NCI-H446 (cell line): ENCODE measurements at regions not wholly inside any gene's neighbourhood (a gene's known extent, or its start where the extent isn't known, plus 50 kb on each side); places are given as distances from the start of the nearest gene placed in this dataset.
A peak's percentile ranks its signal among the peaks of the same experiment; 100 is the strongest.

ENCODE experiments used
- DNase-seq, 2 experiments: peaks; one replicate each; lab custom pipeline; 2025; lab: John Stamatoyannopoulos, UW

DNA sequence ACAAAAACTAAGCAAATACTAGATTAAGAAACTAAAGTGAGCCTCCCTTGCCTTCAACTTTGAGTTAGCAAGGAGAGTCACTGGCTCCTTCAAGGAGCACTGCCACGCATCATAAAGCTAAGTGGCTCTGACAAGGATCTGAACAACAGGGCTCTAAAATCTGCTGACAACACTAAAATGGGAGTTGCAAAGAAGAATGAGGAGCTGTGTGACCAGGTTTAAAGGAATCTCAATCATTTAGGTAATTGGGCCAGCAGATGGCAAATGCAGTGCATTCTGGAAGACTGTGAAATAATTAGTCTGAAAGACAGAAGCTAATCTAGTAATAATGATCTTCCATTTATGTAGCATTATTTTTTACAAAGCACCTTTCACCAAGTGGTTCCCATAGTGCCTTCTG lies 297.0 kb upstream of the TAS2R1 start:
- no peak for DNase-seq

DNA sequence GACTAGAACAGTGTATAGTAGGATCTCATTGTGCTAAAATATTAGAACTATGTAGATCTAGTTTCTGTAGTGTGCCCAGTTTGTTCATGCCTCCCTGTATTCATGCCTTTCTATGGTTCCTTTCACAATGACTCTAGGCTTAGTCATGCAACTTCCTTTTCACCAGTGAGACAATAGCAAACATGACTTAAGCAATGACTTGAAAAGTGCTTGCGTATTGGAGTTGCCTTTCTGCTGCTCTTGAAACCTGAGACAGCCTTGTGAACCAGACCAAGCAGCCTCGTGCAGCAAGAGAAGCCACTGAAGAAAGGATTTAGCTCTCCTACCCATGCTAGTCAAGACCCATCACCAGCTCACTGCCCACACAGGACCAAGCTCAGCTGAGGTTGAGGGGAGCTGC lies 294.5 kb upstream of the TAS2R1 start:
- DNase-seq: no peak

DNA sequence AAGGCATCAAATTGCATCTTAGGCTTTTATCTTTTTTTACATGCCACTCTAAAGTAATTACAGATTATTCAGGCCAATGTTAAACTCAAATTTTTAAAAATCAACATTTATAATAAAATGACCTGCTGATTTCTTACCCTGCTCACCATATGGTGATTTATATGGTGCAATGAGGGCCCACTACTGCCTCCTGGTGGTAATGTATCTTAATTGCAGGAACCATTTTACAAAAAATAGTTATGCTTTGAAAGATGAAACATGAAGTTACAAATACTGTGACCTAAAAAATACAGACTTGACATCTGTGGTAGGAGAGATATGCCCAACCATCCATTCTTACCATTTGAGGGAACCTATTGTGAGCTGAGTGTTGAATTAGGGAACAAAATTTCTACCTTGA lies 292.6 kb upstream of the TAS2R1 start:
- DNase-seq: no peak

DNA sequence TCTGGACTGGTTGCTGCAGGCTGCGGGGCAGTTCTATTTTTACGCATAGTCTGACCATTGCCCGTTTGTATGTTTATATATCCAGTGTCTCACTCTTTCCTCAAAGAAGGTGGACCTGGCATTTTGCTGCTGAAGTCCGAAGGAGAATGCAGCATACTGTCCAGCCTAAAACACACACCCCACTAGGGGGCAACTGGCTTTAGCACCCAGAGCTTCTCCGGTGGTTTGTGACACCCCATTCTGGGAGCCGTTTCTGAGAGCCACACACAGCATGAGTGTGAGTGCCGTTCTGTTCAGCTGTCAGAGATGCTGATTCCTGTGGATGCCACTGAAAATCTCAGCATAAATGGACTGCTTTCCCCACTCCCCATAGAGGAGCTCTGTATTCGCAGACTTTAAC lies 290.5 kb upstream of the TAS2R1 start:
- DNase-seq: no peak

DNA sequence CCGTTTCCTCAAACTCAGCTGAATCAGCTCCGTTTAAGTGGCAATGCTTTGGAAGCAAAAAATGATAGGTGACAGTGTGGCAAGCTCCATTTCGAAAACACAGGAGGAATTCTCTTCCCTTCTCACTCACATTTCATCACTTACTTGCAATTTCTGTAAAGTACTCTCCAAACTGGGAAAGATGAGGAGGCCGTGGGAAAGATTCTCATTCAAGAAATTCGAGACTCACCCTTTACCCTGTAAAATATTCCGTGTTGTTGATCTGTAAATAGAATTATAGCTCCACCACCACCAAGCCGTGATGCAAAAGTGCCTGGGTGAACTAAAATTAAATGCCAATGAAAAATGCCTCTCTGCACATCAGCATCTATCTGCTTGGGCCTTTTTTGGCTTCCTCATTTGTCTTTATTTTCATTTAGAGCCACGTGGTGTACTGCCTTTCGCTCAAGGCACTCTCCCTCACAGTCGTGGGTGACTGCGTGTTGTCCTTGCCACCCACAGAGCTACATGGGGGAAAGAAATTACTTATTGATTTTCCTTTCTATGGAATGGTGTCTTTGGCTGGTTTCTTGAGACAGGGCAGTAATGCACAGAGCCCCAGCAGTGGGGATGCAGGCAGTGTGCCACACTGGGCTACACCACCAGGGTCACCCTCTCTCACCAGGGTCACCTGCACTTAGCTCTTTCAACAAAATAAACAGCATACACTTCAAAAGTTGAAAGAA lies 289.3 kb upstream of the TAS2R1 start:
- DNase-seq: no peak

GRCh38 chr5:9905661-9906060 lies 275.5 kb upstream of the TAS2R1 start:
- DNase-seq: no peak

GRCh38 chr5:9903801-9904200 lies 273.6 kb upstream of the TAS2R1 start:
- DNase-seq: peak in 1 of 2 experiments; percentile 82

DNA sequence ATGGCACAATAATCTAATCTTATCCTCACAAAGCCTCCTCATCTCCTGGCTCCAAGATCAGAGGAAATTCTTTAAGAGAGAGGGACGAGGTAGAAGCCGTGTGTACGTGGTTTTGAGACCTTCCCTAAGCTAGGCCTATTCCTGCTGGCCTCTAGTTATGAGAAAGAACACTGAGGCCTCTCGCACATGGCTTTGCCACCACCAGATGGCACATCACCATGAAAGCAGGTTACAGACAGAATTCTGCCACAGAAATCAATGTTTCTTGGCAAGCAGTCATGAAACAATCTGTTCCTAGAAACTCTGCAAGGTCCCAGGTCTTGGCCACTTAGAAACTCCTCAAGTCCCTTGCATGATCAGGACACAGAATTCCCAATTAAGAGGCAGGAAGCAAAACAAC lies 268.2 kb upstream of the TAS2R1 start:
- peak; percentile 46 to 69 for DNase-seq

DNA sequence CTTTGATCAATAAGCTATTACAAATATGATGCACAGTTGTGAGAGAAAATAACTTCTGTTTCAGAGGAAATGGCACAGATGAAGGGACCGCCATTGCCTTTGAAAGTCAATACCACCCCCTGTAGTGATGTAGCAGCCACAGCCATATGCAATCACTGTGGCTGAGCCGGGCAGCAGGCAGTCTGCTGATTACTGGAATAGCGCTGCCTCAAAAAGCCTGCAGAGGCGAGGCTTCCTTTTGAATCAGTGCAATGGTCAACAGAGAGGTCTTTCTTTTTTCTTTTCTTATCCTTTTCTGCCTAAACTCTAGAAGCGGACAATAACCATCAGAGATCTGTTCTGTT lies 265.1 kb upstream of the TAS2R1 start:
- DNase-seq: no peak

- DNase-seq: no peak
These were observed 264.6 kb upstream of the TAS2R1 start for GRCh38 chr5:9894571-9895301.

- DNase-seq: no peak
These were observed 262.5 kb upstream of the TAS2R1 start for GRCh38 chr5:9892696-9893095.

DNA sequence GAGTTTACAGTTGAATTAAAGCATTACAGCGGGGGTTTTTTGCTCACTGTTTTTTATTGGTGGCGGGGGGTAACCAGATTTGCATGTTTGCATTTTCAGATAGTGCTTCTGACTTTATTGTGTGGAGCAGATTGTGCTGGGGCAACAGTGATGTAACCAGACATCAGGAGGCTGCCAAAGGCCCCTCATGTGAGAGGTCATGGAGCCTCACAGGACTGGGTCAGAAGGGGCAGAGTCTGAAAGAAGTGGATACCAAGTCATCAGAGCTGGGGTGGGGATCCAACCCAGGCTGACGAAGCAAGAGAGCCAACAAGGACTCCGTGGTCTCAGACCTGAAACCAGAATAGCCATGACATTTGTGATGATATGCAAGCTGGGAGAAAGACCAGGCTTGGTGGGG lies 259.4 kb upstream of the TAS2R1 start:
- DNase-seq: no peak

- no peak for DNase-seq
These were observed 258.4 kb upstream of the TAS2R1 start for GRCh38 chr5:9888501-9888901.

DNA sequence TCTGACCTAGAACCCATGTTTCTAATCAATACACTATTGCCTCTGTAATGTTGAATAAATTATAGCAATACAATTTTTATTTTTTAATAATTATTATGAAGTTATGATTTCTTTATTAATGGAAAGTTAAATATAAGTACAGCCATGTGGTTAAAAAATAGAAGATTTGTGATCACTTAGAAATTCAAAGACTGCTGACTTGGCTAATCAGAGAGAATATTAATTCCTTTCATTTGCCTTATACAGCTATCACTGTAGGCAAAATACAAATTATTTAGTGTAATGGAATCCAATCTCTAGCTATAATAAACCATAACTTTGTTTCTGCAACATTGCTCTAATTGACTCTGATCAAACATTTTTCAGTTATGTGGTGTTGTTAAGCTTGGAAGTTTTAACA lies 255.0 kb upstream of the TAS2R1 start:
- DNase-seq: no peak

DNA sequence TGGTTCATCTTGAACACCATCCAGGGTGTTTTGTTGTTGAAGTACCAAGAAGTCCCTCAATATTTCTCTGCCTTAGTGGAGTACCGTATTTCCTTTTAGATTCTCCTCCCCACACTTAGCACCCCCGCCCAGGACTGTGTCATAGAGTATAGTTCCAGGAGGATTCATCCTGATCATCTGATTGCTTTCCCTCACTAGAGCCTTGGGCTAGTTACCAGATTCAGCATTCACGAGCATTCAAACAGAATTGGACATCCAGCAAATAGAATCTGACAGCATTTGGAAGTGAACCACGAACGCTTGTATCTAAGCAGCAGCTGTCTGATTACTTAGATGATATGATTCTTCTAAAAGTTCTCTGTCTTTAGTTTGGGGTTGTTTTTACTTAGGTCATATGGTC lies 248.1 kb upstream of the TAS2R1 start:
- DNase-seq: no peak

DNA sequence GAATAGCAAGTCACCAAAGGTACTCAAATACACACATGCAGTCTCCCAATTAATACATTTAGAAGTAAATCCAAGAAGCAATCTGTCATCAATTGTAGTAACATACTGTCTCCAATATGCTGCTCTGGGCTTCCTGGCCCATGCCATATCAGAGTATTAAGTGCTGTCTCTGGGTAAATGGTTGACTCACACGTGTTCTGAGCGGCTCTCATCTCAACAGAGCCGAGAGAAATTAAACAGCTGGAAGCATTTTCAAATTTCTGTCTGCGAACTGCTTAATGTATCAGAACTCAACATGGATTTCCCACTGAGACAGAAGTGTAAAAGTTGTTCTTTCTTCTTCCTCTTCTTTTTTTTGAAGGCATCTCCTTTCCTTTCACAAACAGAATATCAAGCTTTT lies 247.3 kb upstream of the TAS2R1 start:
- no peak for DNase-seq

GRCh38 chr5:9876451-9876850 lies 246.3 kb upstream of the TAS2R1 start:
- DNase-seq: no peak

DNA sequence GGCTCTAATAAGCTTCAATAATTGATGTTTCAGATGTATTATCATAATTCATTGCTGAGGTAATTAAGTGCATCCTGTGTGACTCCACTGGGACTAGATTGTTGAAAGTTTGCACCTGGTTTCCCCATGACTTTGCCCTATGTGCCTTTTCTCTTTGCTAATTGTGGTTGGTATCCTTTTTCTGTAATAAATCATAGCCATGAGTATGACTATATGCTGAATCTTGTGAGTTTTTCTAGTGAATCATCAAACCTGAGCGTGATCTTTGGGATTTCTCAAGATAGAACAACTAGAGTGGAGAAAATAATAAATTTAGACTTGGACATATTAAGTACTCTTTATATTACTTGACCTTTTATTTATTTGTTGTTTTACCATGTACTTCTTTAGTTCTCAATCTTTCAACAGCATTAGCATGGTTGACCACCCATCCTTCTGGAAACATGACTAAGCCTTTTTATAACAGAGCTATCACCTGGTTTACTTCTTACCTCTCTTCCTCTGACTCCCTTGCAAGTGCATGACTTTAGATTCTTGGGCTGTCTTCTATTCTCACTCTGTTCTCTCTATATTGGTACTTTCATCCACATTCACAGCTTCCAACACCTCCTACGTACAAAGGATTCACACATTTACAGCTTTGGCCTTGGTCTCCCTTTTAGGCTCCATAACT lies 239.6 kb upstream of the TAS2R1 start:
- DNase-seq: no peak

DNA sequence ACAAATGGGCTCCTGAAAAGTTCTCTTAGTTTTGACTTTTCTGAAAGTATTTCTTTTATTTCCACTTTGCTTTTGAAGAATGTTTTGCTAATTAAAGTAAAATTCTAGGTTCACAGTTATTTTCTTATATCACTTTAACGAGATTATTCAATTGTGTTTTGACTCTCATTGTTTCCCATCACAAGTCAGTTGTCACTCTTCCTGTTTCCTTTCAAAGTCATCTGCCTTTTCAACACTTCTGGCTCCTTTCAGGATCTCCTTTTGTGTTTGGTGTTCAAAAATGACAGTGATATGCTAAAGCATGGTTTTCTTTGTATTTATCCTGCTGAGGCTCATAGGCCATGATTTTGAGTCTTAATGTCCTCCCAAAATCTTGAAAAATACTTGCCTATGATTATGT lies 235.4 kb upstream of the TAS2R1 start:
- DNase-seq: no peak

- no peak for DNase-seq
These were observed 234.6 kb upstream of the TAS2R1 start for GRCh38 chr5:9864791-9865190.

DNA sequence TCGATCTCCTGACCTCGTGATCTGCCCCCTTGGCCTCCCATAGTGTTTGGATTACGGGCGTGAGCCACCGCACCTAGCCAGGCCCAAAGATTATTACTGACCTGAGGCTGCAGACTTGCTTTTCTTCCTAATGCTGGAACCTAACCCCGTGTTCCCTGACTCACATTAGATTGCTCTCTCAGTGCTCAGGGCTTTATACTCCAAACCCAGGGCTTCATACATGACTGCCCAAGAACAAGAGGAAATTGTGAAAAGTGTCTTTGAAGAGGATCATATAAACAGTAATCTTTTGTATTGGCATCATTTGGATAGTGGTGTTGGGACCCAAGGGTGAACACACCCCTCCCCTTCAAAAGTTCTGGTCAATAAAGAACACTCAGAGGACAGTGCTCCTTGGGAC lies 233.3 kb upstream of the TAS2R1 start:
- DNase-seq: no peak

DNA sequence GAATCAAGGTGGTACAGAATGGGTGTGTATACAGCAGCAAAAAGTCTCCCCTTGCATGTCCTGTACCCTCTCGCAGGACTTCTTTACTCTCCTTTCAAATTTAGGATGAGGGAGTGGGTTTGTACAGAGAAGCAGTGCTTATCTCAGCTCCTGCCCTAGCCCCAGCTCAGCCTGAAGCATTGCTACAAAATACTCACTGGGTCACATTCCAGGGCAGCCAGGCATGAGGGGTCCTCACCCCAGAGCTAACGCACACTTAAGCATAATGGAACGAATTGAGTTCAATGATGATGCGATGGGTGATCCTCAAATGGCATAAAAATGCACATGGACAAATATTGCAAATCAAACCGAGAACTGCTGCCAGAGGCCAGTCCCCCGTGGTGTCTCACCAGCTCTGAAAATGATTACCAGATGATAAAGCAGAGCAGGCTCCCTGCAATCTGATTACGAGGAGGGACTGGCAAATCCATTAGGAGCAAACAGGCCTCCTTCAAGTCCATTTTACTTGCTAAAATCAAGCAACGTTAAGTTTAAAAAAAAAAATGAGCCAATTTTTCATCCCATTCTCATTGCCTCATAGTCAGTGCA lies 231.6 kb upstream of the TAS2R1 start:
- DNase-seq: no peak

DNA sequence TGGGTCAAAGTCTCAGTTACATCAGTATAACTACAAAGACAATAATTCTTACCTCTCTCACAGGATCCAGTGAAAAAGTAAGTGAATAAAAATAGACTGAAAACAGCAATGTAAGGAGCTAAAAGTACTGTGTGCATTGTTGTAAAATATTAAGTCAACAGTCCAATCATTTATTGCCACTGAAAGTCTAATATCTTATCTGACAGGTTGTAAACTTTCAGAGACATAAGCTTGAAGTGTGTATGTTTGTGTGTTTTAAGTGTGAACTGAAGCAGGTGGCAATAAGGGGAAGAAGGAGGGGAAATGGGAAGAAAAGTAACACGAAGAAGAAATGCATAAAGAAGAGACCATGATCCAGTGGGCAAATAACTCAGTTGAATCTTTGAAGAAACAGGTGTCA lies 229.7 kb upstream of the TAS2R1 start:
- DNase-seq: no peak
